Prostate gland (tissue), 2 donors: ENCODE measurements at regions not wholly inside any gene's neighbourhood (a gene's known extent, or its start where the extent isn't known, plus 50 kb on each side); places are given as distances from the start of the nearest gene placed in this dataset.

ENCODE experiments used
- DNase-seq: peaks from one replicate; pipeline ENCODE4 v3.0.0-alpha.2; 2019; ENCODE audit warnings: low spot score
- H3K27ac ChIP-seq, 2 donors: fragments of 200-600 bp; sonication (generic); 2 replicates each; pipeline ENCODE4 v1.5.1; 2017 to 2019
- H3K27me3 ChIP-seq: fragments of 200-600 bp; sonication (generic); replicated peaks from 2 replicates; pipeline ENCODE4 v1.5.1; 2019; ENCODE audit not compliant: insufficient read depth
- H3K36me3 ChIP-seq, 2 donors: fragments of 200-600 bp; sonication (generic); 1 replicate in 1 of 2; 2 replicates in 1 of 2; pipeline versions ENCODE4 v1.5.1 to v1.8.1; 2017 to 2019
- H3K4me1 ChIP-seq: fragments of 200-600 bp; sonication (generic); replicated peaks from 2 replicates; pipeline ENCODE4 v1.5.1; 2019
- H3K4me3 ChIP-seq, 2 donors: fragments of 200-600 bp; sonication (generic); 2 replicates each; pipeline ENCODE4 v1.5.1; 2017 to 2019
- H3K9me3 ChIP-seq: fragments of 200-600 bp; sonication (generic); 2 replicates; pipeline ENCODE4 v1.5.1; 2017
- CTCF ChIP-seq, 4 experiments: fragments of 200-600 bp in 2 of 4; fragments of 450-650 bp in 2 of 4; sonication (generic) in 2 of 4; IDR thresholded peaks; 1 replicate in 3 of 4; 2 replicates in 1 of 4; pipeline ENCODE4 v1.5.1; 2016 to 2019; ENCODE audit warnings: antibody characterized with exemption in 4 of 4, mild to moderate bottlenecking in 2 of 4, moderate library complexity in 2 of 4
- POLR2A ChIP-seq: fragments of 450-650 bp; IDR thresholded peaks from one replicate; pipeline ENCODE4 v1.6.1; 2016; ENCODE audit warnings: antibody characterized with exemption, mild to moderate bottlenecking
- POLR2AphosphoS5 ChIP-seq: sonication (generic); formaldehyde crosslinking; IDR thresholded peaks from one replicate; pipeline ENCODE4 v1.6.1; 2017; ENCODE audit warnings: antibody characterized with exemption
- WGBS: methylation state at CpG from one replicate; pipeline ENCODE4 v1.1.5; 2018; 5-methylcytosine and 5-hydroxymethylcytosine counted together
- intact Hi-C: fragments of 100-400 bp; cut with DNase I; formaldehyde crosslinking; loops from one replicate; pipeline ENCODE4 v1.14.2; 2022

- DNase-seq, result peak; percentile 47
- Histone ChIP-seq H3K27me3 (no peaks in the 10 kb centered on the region), H3K4me1 (no peaks in the 10 kb centered on the region), H3K4me3 (no peak overlapping the region), H3K27ac (no peak overlapping the region), H3K36me3 (no peaks in the 10 kb centered on the region), H3K9me3 (no peaks in the 10 kb centered on the region)
- WGBS, result 31% methylated on average over 9 of the region's 9 CpGs
- TF ChIP-seq POLR2AphosphoS5 (peak; percentile 20), POLR2A (no peak), CTCF (IDR thresholded peaks at IDR 0.05) (peak; percentile 17 to 69 (median 64))
- intact Hi-C loops, result loop anchor here (2.0 to 5.0 kb wide), 2 partner anchors 134 to 451 kb away; no protein-coding TSS in a partner anchor
Measured at GRCh38 chr5:66306105-66306843, 162.2 kb downstream of the SREK1 start.

GRCh38 chr5:66306844-66307315 lies 162.8 kb downstream of the SREK1 start:
- H3K27ac ChIP-seq, result no peak overlapping the region
- no peak for DNase-seq
- H3K4me1 ChIP-seq, result no peaks in the 10 kb centered on the region
- H3K9me3 ChIP-seq, result no peaks in the 10 kb centered on the region
- 51% methylated on average over 7 of the region's 7 CpGs for whole genome bisulfite sequencing
- TF ChIP-seq POLR2AphosphoS5 (no peak), POLR2A (no peak), CTCF (IDR thresholded peaks at IDR 0.05) (no peak)
- no peak overlapping the region for H3K4me3 ChIP-seq
- H3K27me3 ChIP-seq, result no peaks in the 10 kb centered on the region
- intact Hi-C loops, result loop anchor here (2.0 to 5.0 kb wide), 2 partner anchors 135 to 450 kb away; no protein-coding TSS in a partner anchor
- no peaks in the 10 kb centered on the region for H3K36me3 ChIP-seq

GRCh38 chr5:66307647-66308241 lies 163.6 kb downstream of the SREK1 start:
- Histone ChIP-seq H3K27me3 (no peaks in the 10 kb centered on the region), H3K4me3 (no peak overlapping the region), H3K27ac (no peak overlapping the region), H3K9me3 (no peaks in the 10 kb centered on the region), H3K4me1 (no peaks in the 10 kb centered on the region), H3K36me3 (no peaks in the 10 kb centered on the region)
- intact Hi-C loops, result loop anchor here (2.0 to 5.0 kb wide), 2 partner anchors 135 to 449 kb away; no protein-coding TSS in a partner anchor
- DNase-seq, result peak; percentile 39
- TF ChIP-seq CTCF (IDR thresholded peaks at IDR 0.05) (peak; percentile 70 to 87 (median 80)), POLR2A (no peak), POLR2AphosphoS5 (peak; percentile 19)
- WGBS, result 7% methylated on average over 6 of the region's 6 CpGs

GRCh38 chr5:66312266-66312665 lies 168.2 kb downstream of the SREK1 start:
- no peak for TF ChIP-seq POLR2AphosphoS5
- TF ChIP-seq CTCF (IDR thresholded peaks at IDR 0.05), result no peak
- TF ChIP-seq POLR2A, result no peak
- no peak for DNase-seq
- Histone ChIP-seq H3K27ac (no peak overlapping the region), H3K4me3 (no peak overlapping the region), H3K4me1 (no peaks in the 10 kb centered on the region), H3K27me3 (no peaks in the 10 kb centered on the region), H3K36me3 (no peaks in the 10 kb centered on the region), H3K9me3 (no peaks in the 10 kb centered on the region)
- intact Hi-C loops, result no loop called here
- WGBS, result 58% methylated on average over 2 of the region's 2 CpGs
